ENCODE measurements at regions not wholly inside any gene's neighbourhood (a gene's known extent, or its start where the extent isn't known, plus 50 kb on each side); places are given as distances from the start of the nearest gene placed in this dataset.
"Not testable (repeated sequence)": the region's sequence is repeated elsewhere in the genome, so short reads cannot be mapped to it uniquely, and the experiment has no call there.

DNA sequence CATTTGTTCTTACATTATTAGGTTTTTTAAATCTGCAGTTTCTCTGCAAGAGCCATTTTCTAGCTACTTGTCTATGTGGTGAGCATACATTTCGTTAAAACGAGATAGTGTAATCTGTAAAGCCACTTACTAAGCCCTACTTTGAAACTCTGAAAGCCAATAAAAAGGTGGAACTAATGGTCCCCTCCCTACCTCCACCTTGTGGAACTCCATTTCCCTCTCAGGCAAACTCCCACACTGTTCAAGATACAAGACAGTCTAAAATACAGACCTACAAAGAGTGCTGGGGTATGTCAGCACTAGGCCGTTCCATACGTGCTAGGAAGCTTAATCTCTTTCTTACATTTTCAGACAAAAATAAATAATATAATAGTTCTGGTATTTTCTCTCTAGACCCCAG, 74.1 kb downstream of the DUSP6 start:
- TF ChIP-seq, protein P1, sequence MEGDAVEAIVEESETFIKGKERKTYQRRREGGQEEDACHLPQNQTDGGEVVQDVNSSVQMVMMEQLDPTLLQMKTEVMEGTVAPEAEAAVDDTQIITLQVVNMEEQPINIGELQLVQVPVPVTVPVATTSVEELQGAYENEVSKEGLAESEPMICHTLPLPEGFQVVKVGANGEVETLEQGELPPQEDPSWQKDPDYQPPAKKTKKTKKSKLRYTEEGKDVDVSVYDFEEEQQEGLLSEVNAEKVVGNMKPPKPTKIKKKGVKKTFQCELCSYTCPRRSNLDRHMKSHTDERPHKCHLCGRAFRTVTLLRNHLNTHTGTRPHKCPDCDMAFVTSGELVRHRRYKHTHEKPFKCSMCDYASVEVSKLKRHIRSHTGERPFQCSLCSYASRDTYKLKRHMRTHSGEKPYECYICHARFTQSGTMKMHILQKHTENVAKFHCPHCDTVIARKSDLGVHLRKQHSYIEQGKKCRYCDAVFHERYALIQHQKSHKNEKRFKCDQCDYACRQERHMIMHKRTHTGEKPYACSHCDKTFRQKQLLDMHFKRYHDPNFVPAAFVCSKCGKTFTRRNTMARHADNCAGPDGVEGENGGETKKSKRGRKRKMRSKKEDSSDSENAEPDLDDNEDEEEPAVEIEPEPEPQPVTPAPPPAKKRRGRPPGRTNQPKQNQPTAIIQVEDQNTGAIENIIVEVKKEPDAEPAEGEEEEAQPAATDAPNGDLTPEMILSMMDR (conservative IDR thresholded peaks at IDR 0.05; ENCODE audit: control insufficient read depth, insufficient read depth, low read depth, low read length), result no peak
- DNase-seq (ENCODE audit: low read depth), result no peak
- H3K4me3 ChIP-seq (ENCODE audit: control insufficient read depth, low read depth, low read length), result no peak overlapping the region

- TF ChIP-seq, protein P1 (conservative IDR thresholded peaks at IDR 0.05; ENCODE audit: control insufficient read depth, insufficient read depth, low read depth, low read length), result no peak
- DNase-seq (ENCODE audit: low read depth), result no peak
- no peak overlapping the region for H3K4me3 ChIP-seq (ENCODE audit: control insufficient read depth, low read depth, low read length)
Measured at GRCh38 chr12:89276860-89277259, 75.4 kb downstream of the DUSP6 start.

DNA sequence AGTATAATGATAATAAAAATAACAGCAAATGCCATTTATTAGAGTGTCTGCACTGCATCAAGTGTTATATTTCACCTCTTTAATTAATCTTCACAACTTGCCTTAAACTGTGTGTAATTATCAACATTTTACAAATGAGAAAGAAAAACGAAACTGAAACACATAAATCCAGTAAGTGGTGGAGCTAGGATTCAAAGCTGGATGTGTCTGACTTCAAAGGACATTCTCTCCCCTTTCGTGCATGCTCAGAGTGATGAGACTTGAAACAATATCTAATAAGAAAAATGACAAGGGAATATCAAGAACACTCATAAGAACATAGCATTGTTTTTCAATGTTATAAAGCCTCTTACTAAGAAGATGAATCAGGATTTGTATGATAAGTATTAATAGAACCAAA, 78.8 kb downstream of the DUSP6 start:
- DNase-seq (ENCODE audit: low read depth), result no peak
- no peak overlapping the region for H3K4me3 ChIP-seq (ENCODE audit: control insufficient read depth, low read depth, low read length)
- TF ChIP-seq, protein P1 (conservative IDR thresholded peaks at IDR 0.05; ENCODE audit: control insufficient read depth, insufficient read depth, low read depth, low read length), result no peak

DNA sequence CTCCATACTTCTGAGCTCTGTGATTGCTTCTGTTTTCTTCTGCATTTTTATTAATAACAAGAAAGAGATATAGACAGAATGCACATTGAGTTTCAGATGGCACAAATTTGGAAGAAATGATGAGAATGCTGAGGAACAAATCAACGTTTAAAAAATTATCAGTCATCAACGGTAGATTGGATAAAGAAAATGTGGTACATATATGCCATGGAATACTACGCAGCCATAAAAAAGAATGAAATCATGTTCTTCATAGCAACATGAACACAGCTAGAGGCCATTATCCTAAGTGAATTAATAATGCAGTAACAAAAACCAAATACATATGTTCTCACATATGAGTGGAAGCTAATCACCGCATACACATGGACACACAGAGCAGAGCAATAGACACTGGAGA, 81.8 kb downstream of the DUSP6 start:
- TF ChIP-seq, protein P1 (conservative IDR thresholded peaks at IDR 0.05; ENCODE audit: control insufficient read depth, insufficient read depth, low read depth, low read length), result no peak
- no peak overlapping the region for H3K4me3 ChIP-seq (ENCODE audit: control insufficient read depth, low read depth, low read length)
- no peak for DNase-seq (ENCODE audit: low read depth)

DNA sequence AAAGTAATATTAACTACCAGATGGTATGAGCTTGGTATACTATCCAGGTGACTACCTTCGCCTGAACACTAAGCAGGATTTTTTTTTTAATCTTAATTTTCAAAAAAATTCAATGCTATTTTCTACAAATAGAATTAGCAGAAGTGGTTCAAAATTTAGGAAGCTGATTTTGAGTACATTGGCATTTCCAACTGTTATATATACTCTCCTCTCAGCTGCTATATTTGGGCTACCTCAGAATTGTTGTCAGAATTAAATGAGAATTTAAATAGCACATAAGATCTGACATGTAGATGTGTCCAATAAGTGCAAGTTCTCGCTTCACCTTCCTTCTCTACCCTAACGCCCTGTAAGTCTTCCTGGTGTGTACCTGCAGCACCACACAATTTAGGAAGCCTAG, 83.1 kb downstream of the DUSP6 start:
- no peak for DNase-seq (ENCODE audit: low read depth)
- no peak overlapping the region for H3K4me3 ChIP-seq (ENCODE audit: control insufficient read depth, low read depth, low read length)
- TF ChIP-seq, protein P1 (conservative IDR thresholded peaks at IDR 0.05; ENCODE audit: control insufficient read depth, insufficient read depth, low read depth, low read length), result no peak

DNA sequence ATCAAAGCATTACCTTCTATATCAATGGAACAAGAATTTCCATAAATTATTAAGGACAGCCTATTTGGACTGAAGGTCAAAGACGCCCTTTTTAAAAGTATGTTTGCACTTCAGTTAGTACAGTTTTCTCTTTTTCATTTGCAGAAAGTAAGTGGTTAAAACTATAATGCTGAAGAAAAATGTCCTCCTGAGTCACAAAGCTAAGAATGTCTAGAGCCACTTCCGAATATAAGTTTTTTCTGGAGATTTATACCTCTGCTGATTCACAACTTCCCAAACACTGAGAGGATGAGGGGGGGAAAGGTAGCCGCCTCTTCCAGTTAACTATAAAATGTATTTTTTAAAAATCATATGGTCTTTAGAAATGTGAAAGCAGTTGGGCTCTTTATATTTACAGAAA, 84.9 kb downstream of the DUSP6 start:
- no peak for DNase-seq (ENCODE audit: low read depth)
- TF ChIP-seq, protein P1 (conservative IDR thresholded peaks at IDR 0.05; ENCODE audit: control insufficient read depth, insufficient read depth, low read depth, low read length), result no peak
- no peak overlapping the region for H3K4me3 ChIP-seq (ENCODE audit: control insufficient read depth, low read depth, low read length)

GRCh38 chr12:89266574-89267188, 85.6 kb downstream of the DUSP6 start:
- not testable (repeated sequence) for DNase-seq (ENCODE audit: low read depth); H3K4me3 ChIP-seq (ENCODE audit: control insufficient read depth, low read depth, low read length)

Measured in fibroblast of mammary gland (primary cell).